ENCODE measurements at regions not wholly inside any gene's neighbourhood (a gene's known extent, or its start where the extent isn't known, plus 50 kb on each side); places are given as distances from the start of the nearest gene placed in this dataset.

GRCh38 chr10:44465401-44466115 lies 80.7 kb upstream of the CXCL12 start:
- H3K9me3 ChIP-seq (ENCODE audit: low read depth) = no peaks in the 10 kb centered on the region
- in situ Hi-C loops (cut with MboI) = no loop called here
- no peak for TF ChIP-seq EZH2phosphoT487 (IDR thresholded peaks at IDR 0.05; ENCODE audit: insufficient read depth, low read depth)
- no peak for TF ChIP-seq EZH2 (IDR thresholded peaks at IDR 0.05; ENCODE audit: insufficient read depth, poor library complexity, severe bottlenecking)
- DNase-seq = no peak
- no peaks in the 10 kb centered on the region for H3K79me2 ChIP-seq (ENCODE audit: insufficient read depth)
- no peak overlapping the region for H3K4me2 ChIP-seq (ENCODE audit: unreplicated experiment)
- no peak overlapping the region for H3K9ac ChIP-seq
- H3K4me3 ChIP-seq = no peak overlapping the region
- no peak overlapping the region for H2AFZ ChIP-seq
- no peak overlapping the region for H3K27ac ChIP-seq
- H3K9me2 ChIP-seq (ENCODE audit: insufficient read depth) = no peaks in the 10 kb centered on the region
- peaks cover 23% of the 10 kb centered on the region for H3K4me1 ChIP-seq (ENCODE audit: insufficient read depth)
- no peaks in the 10 kb centered on the region for H4K20me1 ChIP-seq (ENCODE audit: insufficient read depth)
- no peaks in the 10 kb centered on the region for H3K36me3 ChIP-seq (ENCODE audit: low read depth)
- WGBS, 2 experiments (ENCODE audit: low coverage in 1 of 2, low lambda C conversion rate in 2 of 2, missing lambda C conversion rate in 2 of 2) = 90 to 91% methylated on average over 11 of the region's 11 CpGs
- peaks cover 20% of the 10 kb centered on the region for H3F3A ChIP-seq (ENCODE audit: insufficient read depth)
- no peaks in the 10 kb centered on the region for H3K27me3 ChIP-seq (replicated peaks; ENCODE audit: insufficient read depth)

GRCh38 chr10:44466236-44466635 lies 81.3 kb upstream of the CXCL12 start:
- Histone ChIP-seq H3K27me3 (replicated peaks; ENCODE audit: insufficient read depth) (no peaks in the 10 kb centered on the region), H2AFZ (no peak overlapping the region), H3F3A (ENCODE audit: insufficient read depth) (peaks cover 20% of the 10 kb centered on the region), H3K79me2 (ENCODE audit: insufficient read depth) (no peaks in the 10 kb centered on the region), H3K9ac (no peak overlapping the region), H3K36me3 (ENCODE audit: low read depth) (no peaks in the 10 kb centered on the region), H3K9me3 (ENCODE audit: low read depth) (no peaks in the 10 kb centered on the region), H3K9me2 (ENCODE audit: insufficient read depth) (no peaks in the 10 kb centered on the region), H4K20me1 (ENCODE audit: insufficient read depth) (no peaks in the 10 kb centered on the region), H3K4me2 (ENCODE audit: unreplicated experiment) (no peak overlapping the region), H3K4me3 (no peak overlapping the region), H3K27ac (no peak overlapping the region), H3K4me1 (ENCODE audit: insufficient read depth) (peaks cover 23% of the 10 kb centered on the region)
- in situ Hi-C loops (cut with MboI) = no loop called here
- peak; percentile 65 for DNase-seq
- 51 to 70% methylated on average over 2 of the region's 2 CpGs for WGBS, 2 experiments (ENCODE audit: low coverage in 1 of 2, low lambda C conversion rate in 2 of 2, missing lambda C conversion rate in 2 of 2)
- no peak for TF ChIP-seq EZH2 (IDR thresholded peaks at IDR 0.05; ENCODE audit: insufficient read depth, poor library complexity, severe bottlenecking)
- TF ChIP-seq EZH2phosphoT487 (IDR thresholded peaks at IDR 0.05; ENCODE audit: insufficient read depth, low read depth) = no peak

GRCh38 chr10:44467090-44467489 lies 82.2 kb upstream of the CXCL12 start:
- H3K4me2 ChIP-seq (ENCODE audit: unreplicated experiment) = no peak overlapping the region
- no peak overlapping the region for H3K27ac ChIP-seq
- peaks cover 23% of the 10 kb centered on the region for H3K4me1 ChIP-seq (ENCODE audit: insufficient read depth)
- H3K9me3 ChIP-seq (ENCODE audit: low read depth) = no peaks in the 10 kb centered on the region
- H4K20me1 ChIP-seq (ENCODE audit: insufficient read depth) = no peaks in the 10 kb centered on the region
- in situ Hi-C loops (cut with MboI) = no loop called here
- H3K36me3 ChIP-seq (ENCODE audit: low read depth) = no peaks in the 10 kb centered on the region
- TF ChIP-seq EZH2phosphoT487 (IDR thresholded peaks at IDR 0.05; ENCODE audit: insufficient read depth, low read depth) = no peak
- TF ChIP-seq EZH2 (IDR thresholded peaks at IDR 0.05; ENCODE audit: insufficient read depth, poor library complexity, severe bottlenecking) = no peak
- no peak overlapping the region for H2AFZ ChIP-seq
- no peak for DNase-seq
- no peak overlapping the region for H3K9ac ChIP-seq
- 56 to 73% methylated on average over 2 of the region's 2 CpGs for WGBS, 2 experiments (ENCODE audit: low coverage in 1 of 2, low lambda C conversion rate in 2 of 2, missing lambda C conversion rate in 2 of 2)
- no peaks in the 10 kb centered on the region for H3K79me2 ChIP-seq (ENCODE audit: insufficient read depth)
- H3K4me3 ChIP-seq = no peak overlapping the region
- peaks cover 20% of the 10 kb centered on the region for H3F3A ChIP-seq (ENCODE audit: insufficient read depth)
- H3K27me3 ChIP-seq (replicated peaks; ENCODE audit: insufficient read depth) = no peaks in the 10 kb centered on the region
- H3K9me2 ChIP-seq (ENCODE audit: insufficient read depth) = no peaks in the 10 kb centered on the region

- Histone ChIP-seq H3K79me2 (ENCODE audit: insufficient read depth) (no peaks in the 10 kb centered on the region), H3K36me3 (ENCODE audit: low read depth) (no peaks in the 10 kb centered on the region), H4K20me1 (ENCODE audit: insufficient read depth) (no peaks in the 10 kb centered on the region), H3K9me3 (ENCODE audit: low read depth) (no peaks in the 10 kb centered on the region), H3K9ac (no peak overlapping the region), H3K4me1 (ENCODE audit: insufficient read depth) (peaks cover 15% of the 10 kb centered on the region), H2AFZ (no peak overlapping the region), H3K27me3 (replicated peaks; ENCODE audit: insufficient read depth) (no peaks in the 10 kb centered on the region), H3K27ac (no peak overlapping the region), H3K4me3 (no peak overlapping the region), H3K9me2 (ENCODE audit: insufficient read depth) (no peaks in the 10 kb centered on the region), H3K4me2 (ENCODE audit: unreplicated experiment) (no peak overlapping the region), H3F3A (ENCODE audit: insufficient read depth) (peaks cover 16% of the 10 kb centered on the region)
- in situ Hi-C loops (cut with MboI) = no loop called here
- 38 to 50% methylated on average over 4 of the region's 4 CpGs for WGBS, 2 experiments (ENCODE audit: low coverage in 1 of 2, low lambda C conversion rate in 2 of 2, missing lambda C conversion rate in 2 of 2)
- DNase-seq = no peak
- no peak for TF ChIP-seq EZH2 (IDR thresholded peaks at IDR 0.05; ENCODE audit: insufficient read depth, poor library complexity, severe bottlenecking)
- TF ChIP-seq EZH2phosphoT487 (IDR thresholded peaks at IDR 0.05; ENCODE audit: insufficient read depth, low read depth) = no peak
Observed at GRCh38 chr10:44467900-44468299, 83.0 kb upstream of the CXCL12 start.
